Keratinocyte (primary cell): ENCODE measurements at regions not wholly inside any gene's neighbourhood (a gene's known extent, or its start where the extent isn't known, plus 50 kb on each side); places are given as distances from the start of the nearest gene placed in this dataset.

Experiments used
- DNase-seq: peaks from one replicate; pipeline ENCODE4 v3.0.0-alpha.2; 2011; ENCODE audit warnings: low read depth, missing footprints, low spot score
- FAIRE-seq: peaks from 2 replicates; lab custom pipeline; 2011; peaks lifted over from hg19 to GRCh38; lab: Jason Lieb, UNC
- H2AFZ ChIP-seq: 2 replicates; pipeline ENCODE4 v1.6.0; 2012; ENCODE audit warnings: low read length, control low read depth, inconsistent platforms; ENCODE audit not compliant: control insufficient read depth
- H3K27ac ChIP-seq: 2 replicates; pipeline ENCODE4 v1.5.1; 2011; ENCODE audit warnings: low read length; ENCODE audit not compliant: control insufficient read depth, insufficient read depth
- H3K27me3 ChIP-seq: 3 replicates; pipeline ENCODE4 v1.6.0; 2011; ENCODE audit warnings: low read length; ENCODE audit not compliant: control insufficient read depth, insufficient read depth; ENCODE audit errors: extremely low read depth
- H3K36me3 ChIP-seq, 2 experiments: 2 replicates in 1 of 2; 3 replicates in 1 of 2; pipeline ENCODE4 v1.5.1; 2011; ENCODE audit warnings: low read length in 2 of 2, mild to moderate bottlenecking in 1 of 2; ENCODE audit not compliant: control insufficient read depth in 2 of 2, insufficient read depth in 2 of 2; ENCODE audit errors: extremely low read depth in 1 of 2
- H3K4me1 ChIP-seq: 3 replicates; pipeline ENCODE4 v1.5.1; 2011; ENCODE audit warnings: low read length; ENCODE audit not compliant: control insufficient read depth, insufficient read depth; ENCODE audit errors: extremely low read depth
- H3K4me2 ChIP-seq: 3 replicates; pipeline ENCODE4 v1.6.0; 2011; ENCODE audit warnings: low read depth, low read length; ENCODE audit not compliant: control insufficient read depth, insufficient read depth; ENCODE audit errors: extremely low read depth
- H3K4me3 ChIP-seq, 3 experiments: fragments of 200-600 bp in 1 of 3; sonication (generic) in 1 of 3; 2 replicates in 2 of 3; 3 replicates in 1 of 3; pipeline ENCODE4 v1.5.1; 2011 to 2016; ENCODE audit warnings: low read length in 3 of 3, mild to moderate bottlenecking in 3 of 3, control low read depth in 2 of 3, inconsistent platforms in 1 of 3, low read depth in 1 of 3, mixed read lengths in 1 of 3, mixed run types in 1 of 3, moderate library complexity in 1 of 3; ENCODE audit not compliant: control insufficient read depth in 2 of 3, insufficient read depth in 2 of 3; ENCODE audit errors: extremely low read depth in 1 of 3
- H3K79me2 ChIP-seq: 2 replicates; pipeline ENCODE4 v1.6.0; 2012; ENCODE audit warnings: low read length; ENCODE audit not compliant: control insufficient read depth, insufficient read depth
- H3K9ac ChIP-seq: 3 replicates; pipeline ENCODE4 v1.6.0; 2011; ENCODE audit warnings: low read length; ENCODE audit not compliant: control insufficient read depth, insufficient read depth; ENCODE audit errors: extremely low read depth
- H3K9me1 ChIP-seq: 3 replicates; pipeline ENCODE4 v1.6.0; 2011; ENCODE audit warnings: low read length; ENCODE audit not compliant: control insufficient read depth, insufficient read depth; ENCODE audit errors: extremely low read depth
- H3K9me3 ChIP-seq: 2 replicates; pipeline ENCODE4 v1.5.1; 2012; ENCODE audit warnings: low read depth, low read length; ENCODE audit not compliant: control insufficient read depth
- H4K20me1 ChIP-seq: 3 replicates; pipeline ENCODE4 v1.6.0; 2011; ENCODE audit warnings: low read length; ENCODE audit not compliant: control insufficient read depth, insufficient read depth; ENCODE audit errors: extremely low read depth
- EZH2 ChIP-seq: IDR thresholded peaks from one replicate; pipeline ENCODE4 v1.6.1; 2012; ENCODE audit warnings: inconsistent platforms, mild to moderate bottlenecking, low read length, moderate library complexity
- dilution Hi-C: fragments of 300-500 bp; cut with MboI; formaldehyde crosslinking; loops from one replicate; pipeline ENCODE4 v1.7.0; 2020; ENCODE audit warnings: low sequenced_read_pairs; ENCODE audit not compliant: extremely low pct_ligation_motif_present
- TF ChIP-seq, protein P1 (sequence below), 3 experiments: IDR thresholded peaks in 1 of 3; conservative IDR thresholded peaks in 1 of 3; optimal IDR thresholded peaks in 1 of 3; 2 replicates in 2 of 3; 3 replicates in 1 of 3; pipeline versions ENCODE3 to v1.5.1; 2011; ENCODE audit warnings: low read length in 3 of 3, mild to moderate bottlenecking in 3 of 3, moderate library complexity in 2 of 3, control low read depth in 1 of 3, inconsistent platforms in 1 of 3; ENCODE audit not compliant: insufficient read depth in 2 of 3; ENCODE audit errors: extremely low read depth in 1 of 3

DNA sequence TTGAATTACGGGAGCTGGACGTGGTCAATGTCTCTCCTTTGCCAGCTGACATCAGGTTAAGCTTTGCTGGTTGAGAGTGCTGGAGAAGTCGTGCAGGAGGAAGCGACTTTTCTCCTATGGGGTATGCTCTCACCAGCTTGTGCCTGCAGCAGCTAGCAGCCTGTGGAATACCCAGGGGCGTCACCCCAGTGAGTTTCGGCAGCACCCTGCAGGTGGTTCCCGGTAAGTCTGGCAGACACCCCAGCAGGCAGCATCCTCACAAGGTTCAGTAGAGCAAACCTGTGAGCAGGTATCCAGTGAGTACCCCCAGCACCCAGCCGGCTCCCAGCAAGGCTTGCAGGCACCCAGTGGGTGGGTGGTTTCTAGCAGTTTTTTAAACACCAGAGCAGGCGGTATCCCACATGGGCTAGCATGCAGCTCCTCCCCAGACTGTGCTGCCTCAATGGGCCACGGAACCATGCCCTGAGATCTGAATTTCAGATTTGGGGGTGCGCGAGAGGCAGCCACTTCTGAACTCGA lies 74.8 kb upstream of the SVIL start:
- no peaks in the 10 kb centered on the region for H3K9me1 ChIP-seq
- H3K36me3 ChIP-seq = peaks cover 0 to 2% of the 10 kb centered on the region in 2 experiments
- H3K27me3 ChIP-seq = no peaks in the 10 kb centered on the region
- H2AFZ ChIP-seq = no peak overlapping the region
- no peak overlapping the region for H3K4me3 ChIP-seq
- peaks cover 45% of the 10 kb centered on the region for H3K79me2 ChIP-seq
- FAIRE-seq (no peak), DNase-seq (no peak)
- H3K27ac ChIP-seq = no peak overlapping the region
- dilution Hi-C loops = no loop called here
- TF ChIP-seq EZH2 = no peak
- TF ChIP-seq, protein P1, sequence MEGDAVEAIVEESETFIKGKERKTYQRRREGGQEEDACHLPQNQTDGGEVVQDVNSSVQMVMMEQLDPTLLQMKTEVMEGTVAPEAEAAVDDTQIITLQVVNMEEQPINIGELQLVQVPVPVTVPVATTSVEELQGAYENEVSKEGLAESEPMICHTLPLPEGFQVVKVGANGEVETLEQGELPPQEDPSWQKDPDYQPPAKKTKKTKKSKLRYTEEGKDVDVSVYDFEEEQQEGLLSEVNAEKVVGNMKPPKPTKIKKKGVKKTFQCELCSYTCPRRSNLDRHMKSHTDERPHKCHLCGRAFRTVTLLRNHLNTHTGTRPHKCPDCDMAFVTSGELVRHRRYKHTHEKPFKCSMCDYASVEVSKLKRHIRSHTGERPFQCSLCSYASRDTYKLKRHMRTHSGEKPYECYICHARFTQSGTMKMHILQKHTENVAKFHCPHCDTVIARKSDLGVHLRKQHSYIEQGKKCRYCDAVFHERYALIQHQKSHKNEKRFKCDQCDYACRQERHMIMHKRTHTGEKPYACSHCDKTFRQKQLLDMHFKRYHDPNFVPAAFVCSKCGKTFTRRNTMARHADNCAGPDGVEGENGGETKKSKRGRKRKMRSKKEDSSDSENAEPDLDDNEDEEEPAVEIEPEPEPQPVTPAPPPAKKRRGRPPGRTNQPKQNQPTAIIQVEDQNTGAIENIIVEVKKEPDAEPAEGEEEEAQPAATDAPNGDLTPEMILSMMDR (optimal IDR thresholded peaks at IDR 0.05 in 1 of 3, IDR thresholded peaks at IDR 0.05 in 1 of 3, conservative IDR thresholded peaks at IDR 0.05 in 1 of 3; ENCODE audit: extremely low read depth in 1 of 3, insufficient read depth in 2 of 3, low read length in 3 of 3) = no peak
- H3K9ac ChIP-seq = no peak overlapping the region
- no peaks in the 10 kb centered on the region for H3K9me3 ChIP-seq
- H3K4me1 ChIP-seq = peaks cover 23% of the 10 kb centered on the region
- H4K20me1 ChIP-seq = no peaks in the 10 kb centered on the region
- H3K4me2 ChIP-seq = no peak overlapping the region

DNA sequence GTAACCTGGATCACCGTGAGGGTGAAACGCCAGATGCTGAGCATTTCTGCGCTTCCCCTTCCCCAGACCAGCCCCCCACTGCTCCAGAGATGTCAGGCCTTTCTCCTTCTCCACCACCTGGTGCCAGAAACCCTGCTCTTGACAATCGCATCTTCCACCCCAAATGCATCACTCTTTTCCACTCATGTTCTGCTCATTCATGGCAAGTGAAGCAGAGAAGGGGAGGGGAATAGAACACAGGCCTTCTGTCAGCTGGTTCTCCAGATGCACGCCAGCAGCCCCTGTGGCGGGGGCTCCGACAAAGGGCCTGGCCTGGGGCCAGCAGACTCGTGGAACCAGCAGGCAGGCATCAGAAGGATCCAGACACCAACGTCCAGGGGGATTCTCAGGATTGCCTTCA lies 68.5 kb upstream of the SVIL start:
- peak overlapping the region; percentile 53 for H3K4me2 ChIP-seq

More for the DNA sequence above, 68.5 kb upstream of the SVIL start:
- no peak for TF ChIP-seq EZH2
- TF ChIP-seq, protein P1 (optimal IDR thresholded peaks at IDR 0.05 in 1 of 3, IDR thresholded peaks at IDR 0.05 in 1 of 3, conservative IDR thresholded peaks at IDR 0.05 in 1 of 3; ENCODE audit: extremely low read depth in 1 of 3, insufficient read depth in 2 of 3, low read length in 3 of 3) = no peak
- H3K9me1 ChIP-seq = no peaks in the 10 kb centered on the region
- DNase-seq (no peak), FAIRE-seq (no peak)
- peaks cover 29% of the 10 kb centered on the region for H3K79me2 ChIP-seq
- dilution Hi-C loops = no loop called here
- H3K27ac ChIP-seq = no peak overlapping the region
- no peaks in the 10 kb centered on the region for H3K27me3 ChIP-seq
- peaks cover 5% of the 10 kb centered on the region for H3K4me1 ChIP-seq
- no peak overlapping the region for H2AFZ ChIP-seq
- H3K36me3 ChIP-seq = peaks cover 0 to 1% of the 10 kb centered on the region in 2 experiments
- H4K20me1 ChIP-seq = no peaks in the 10 kb centered on the region
- H3K9ac ChIP-seq = no peak overlapping the region
- H3K4me3 ChIP-seq = no peak overlapping the region
- H3K9me3 ChIP-seq = no peaks in the 10 kb centered on the region
